ENCODE measurements at regions not wholly inside any gene's neighbourhood (a gene's known extent, or its start where the extent isn't known, plus 50 kb on each side); places are given as distances from the start of the nearest gene placed in this dataset.

DNA sequence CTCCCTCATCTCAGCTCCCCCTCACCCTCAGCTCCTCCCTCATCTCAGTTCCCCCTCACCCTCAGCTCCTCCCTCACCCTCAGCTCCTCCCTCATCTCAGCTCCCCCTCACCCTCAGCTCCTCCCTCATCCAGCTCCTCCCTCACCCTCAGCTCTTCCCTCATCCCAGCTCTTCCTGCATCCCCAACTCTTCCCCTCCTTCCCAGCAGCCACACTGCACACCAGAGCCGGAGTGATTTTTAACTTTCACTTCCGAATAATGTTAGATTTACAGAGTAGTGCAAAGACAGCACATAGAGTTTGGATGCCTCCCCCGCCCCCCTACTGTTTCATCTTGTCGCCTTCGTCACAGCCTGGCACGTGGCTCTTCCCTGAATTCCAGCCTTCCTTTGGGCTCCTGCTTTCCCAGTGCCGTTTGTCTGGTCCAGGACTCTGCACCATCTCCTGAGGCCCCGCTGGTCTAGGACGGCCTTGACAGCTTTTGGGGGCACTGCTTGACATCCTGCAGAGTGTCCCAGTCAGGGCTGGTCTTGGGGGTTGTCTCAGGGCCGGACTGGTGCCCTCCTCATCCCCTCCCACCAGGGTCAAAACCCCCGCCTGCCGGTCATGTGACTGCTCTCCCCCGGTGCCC lies 110.2 kb downstream of the FAM53A start:
- intact Hi-C loops (cut with micrococcal nuclease): no loop called here

DNA sequence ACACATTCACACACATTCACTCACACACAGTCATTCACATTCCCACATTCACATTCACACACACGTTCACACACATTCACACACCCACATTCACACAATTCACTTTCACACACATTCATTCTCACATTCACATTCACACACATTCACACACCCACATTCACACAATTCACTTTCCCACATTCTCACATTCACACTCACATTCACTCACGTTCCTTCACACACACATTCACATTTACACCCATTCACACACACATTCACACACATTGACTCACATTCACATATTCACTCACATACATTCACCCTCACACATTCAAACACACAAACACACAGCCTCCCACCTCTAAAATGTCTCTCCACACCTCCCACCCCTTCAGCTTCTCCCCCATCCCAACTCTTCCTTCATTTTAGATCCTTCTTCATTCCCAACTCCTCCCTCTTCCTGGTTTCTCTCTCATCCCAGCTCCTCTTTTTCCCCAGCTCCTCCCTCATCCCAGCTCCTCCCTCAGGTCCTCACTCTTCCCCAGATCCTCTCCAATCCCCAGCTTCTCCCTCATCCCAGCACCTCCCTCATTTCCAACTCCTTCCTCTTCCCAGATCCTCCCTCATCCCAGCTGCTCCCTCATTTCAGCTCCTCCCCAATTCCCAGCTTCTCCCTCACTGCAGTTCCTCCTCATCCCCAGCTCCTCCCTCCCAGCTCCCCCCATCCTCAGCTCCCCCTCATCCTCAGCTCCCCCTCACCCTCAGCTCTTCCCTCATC lies 111.0 kb downstream of the FAM53A start:
- intact Hi-C loops (cut with micrococcal nuclease): no loop called here

DNA sequence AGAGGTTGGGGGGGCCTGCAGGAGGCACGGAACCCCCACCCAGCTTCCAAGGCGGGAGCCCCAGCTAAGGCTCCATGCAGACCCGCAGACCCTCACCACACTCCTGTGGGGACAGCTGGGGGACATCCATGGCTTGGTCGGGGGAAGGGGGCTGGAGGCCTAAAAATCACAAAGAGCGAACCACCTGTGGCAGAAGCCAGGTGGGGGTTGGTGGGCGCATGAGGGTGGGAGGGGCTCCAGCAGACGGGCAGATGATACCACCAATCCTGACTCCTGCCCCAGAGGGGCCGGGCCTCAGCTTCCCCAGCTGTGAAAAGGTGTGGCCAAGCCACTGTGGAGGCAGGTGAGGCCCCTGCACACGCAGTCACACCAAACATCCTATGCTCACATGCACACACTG lies 111.6 kb downstream of the FAM53A start:
- intact Hi-C loops (cut with micrococcal nuclease): no loop called here

DNA sequence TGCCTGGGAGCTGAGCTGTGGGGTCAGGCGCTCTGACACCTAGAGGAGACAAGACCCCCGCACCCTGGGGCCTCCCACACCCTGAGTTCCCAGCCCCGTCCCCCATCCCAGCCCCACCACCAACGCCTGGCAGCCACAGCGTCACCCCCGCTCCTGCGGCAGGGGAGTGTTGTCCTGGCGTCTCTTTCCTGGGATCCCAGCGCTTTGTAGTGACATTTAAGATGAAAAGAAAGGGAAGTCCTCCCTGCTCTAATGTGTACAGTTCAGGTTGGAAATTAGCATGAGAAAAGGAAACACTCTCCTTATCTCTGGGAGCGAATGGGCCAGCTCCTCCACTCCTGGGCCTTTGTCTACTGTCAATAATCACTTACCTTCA lies 112.1 kb downstream of the FAM53A start:
- intact Hi-C loops (cut with micrococcal nuclease): no loop called here

DNA sequence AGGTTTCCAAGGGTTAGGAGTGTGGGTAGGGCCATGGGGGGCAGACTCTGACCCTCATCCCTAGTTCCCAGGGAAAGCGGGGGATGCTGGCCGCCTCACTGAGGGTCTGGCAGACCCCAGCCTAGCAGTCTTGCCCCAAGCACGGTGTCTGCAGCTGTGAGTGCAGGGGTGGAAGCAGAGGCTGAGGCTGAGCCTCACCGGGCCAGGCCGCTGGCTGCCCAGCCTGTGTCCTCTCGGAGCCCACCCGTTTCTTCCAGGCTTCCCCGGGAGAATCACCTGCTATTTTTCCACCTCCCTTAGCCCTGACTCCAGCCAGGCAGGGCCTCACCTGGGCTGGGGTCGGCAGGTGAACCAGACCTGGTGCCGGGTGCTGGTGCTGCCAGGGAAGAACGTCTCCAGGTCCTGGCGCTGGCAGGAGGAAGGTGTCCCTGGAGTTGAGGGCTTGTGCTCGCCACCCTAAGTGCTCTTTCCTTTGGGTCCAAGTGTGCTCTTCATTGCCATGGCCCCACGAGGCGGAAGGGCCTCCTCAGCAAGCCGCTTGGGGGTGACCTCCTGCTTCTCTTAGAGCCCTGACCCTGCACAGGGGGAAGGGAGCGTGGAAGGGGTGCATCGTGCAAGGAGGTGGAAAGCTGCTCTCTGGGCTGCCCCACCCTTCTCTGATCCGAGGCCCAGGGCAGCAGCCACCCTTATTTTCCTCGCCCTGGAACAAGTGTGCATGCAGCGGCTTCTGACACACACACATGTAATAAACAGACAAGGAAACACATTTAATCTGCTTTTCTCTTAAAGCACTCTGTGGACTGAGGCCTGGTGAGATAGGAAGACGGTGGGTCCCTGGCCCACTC lies 112.7 kb downstream of the FAM53A start:
- intact Hi-C loops (cut with micrococcal nuclease): no loop called here

DNA sequence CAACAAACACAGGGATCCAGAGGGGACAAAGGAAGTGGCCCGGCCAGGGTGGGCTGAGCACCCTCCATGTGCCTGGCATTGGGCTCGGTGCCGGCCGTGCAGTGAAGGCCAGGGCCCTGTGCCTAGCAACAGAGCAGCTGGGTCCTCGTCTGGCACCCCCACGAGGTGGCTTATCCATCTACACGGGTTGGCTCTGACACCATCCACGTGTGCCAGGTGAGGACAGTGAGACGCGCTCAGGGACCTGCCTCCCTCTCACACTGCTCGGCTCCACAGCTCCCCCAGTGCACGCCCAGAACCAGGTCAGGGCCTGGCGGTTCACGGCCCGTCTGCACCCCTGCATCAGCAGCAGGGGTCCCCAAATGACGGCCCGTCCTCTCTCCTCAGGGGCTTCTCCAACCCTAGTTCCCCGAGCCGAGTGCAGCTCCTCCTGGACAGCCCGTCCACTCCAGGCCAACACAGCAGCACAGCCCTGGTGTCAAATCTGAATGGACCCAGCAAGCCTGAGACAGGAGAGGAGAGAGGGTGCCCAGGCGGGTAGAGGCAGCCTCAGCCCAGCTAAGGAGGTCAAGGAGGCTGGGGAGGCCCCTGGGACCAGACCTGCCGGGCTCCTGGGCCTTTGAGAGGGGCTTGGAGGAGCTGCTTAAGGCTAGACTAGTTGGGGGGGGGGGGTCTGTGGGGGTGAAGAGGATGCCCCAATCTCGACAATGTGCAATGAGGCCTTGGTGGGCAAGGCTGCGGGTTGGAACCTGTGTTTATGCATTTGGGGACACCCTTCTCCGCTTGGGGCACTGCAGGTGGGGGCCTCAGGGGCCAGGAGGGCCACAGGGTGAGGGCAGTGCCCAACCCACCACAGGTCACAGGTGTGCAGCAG lies 113.6 kb downstream of the FAM53A start:
- intact Hi-C loops (cut with micrococcal nuclease): no loop called here

DNA sequence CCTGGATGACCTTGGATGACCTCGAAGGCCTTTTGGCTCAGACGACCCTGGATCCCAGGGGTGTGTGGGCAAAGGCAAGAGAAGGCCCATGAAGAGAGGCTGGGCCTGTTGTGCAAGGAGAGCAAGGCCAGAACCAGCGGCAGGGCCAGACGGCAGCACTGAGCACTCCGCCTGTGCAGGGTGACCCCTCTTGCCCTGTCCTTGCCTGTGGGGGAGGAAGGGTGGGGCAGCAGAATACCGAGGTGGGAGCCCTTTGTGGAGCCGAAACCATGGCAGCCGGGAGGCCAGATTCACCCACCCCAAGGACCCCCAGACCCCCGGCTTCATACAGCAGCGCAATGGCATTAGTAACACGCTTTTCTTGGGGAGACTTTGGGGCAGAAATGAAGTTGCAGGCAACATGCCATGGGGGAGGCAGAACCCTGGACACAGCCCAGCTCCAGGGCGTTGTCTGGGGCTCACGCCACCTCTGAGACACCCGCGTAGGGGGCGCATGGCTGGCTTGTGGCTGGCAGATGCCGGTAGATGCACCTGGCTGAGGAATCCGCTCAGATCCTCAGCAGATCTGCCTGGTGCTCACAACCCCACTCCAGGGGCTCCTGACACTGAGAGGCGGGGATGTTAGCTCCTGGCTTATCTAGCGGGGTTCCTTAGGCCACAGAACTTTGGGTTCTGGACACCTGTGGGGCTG lies 114.5 kb downstream of the FAM53A start:
- intact Hi-C loops (cut with micrococcal nuclease): no loop called here

DNA sequence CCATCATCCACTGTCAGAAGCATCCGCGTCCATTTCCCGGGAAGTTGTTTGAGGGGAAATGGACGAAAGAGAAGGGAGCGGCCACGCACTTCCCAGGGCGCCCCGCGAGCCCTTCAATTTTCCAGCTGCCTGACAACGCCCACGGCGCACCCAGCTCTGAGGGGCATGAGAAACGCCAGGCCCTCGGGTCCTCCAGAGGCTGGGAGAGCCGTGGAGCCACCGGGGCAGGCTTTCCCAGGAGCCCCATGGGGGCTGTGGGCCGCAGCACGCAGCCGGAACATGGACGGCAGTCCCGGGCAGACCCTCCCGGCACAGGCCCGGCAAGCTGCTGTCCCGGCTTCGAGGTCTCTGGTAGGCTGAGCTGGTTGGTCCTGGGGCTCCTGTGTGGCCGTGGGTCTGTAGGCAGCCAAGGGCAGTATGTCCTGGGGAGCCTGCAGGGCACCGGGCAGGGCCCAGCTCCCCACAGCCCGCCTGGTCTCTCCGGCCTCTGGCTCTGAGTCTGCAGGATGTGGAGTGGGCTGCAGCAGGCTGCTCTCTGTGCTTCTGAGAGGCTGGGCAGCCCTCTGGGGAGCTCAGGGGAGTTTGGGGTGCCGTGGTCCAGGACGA lies 115.2 kb downstream of the FAM53A start:
- intact Hi-C loops (cut with micrococcal nuclease): no loop called here

DNA sequence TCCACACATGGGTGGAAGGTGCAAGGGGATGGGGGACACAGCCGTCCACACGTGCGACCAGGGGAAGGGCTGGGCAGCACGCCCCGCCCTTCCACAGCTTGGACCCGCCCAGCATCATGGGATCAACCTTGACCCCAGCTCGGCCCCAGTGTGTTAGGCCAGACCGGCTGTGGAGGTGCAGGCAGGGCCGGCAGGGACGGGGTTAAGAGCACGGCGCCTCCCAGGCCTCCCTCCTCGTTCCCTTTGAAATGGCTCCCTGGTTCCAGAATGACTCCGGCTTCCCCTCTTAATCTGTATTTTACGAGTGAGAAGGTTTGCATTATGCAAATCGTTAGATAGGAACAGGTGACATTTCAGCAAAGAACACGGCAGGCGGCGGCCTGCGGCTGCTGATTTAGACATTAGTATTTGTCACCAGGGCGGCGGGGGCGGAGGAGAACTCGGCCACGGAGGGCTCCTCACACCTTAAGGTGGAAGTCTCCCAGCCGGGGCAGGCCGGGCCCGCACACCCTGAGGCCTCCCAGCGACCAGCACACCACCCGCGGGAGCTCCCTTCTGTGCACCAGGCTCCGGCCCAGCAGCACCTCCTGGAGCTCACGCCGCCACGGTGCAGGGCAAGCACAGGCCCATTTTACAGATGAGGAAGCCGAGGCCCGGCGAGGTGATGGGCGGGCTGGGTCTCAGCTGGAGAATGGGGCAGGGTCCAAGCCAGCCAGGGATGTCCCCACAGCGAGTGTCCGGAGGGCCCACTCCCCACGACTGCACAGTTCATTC lies 116.1 kb downstream of the FAM53A start:
- intact Hi-C loops (cut with micrococcal nuclease): no loop called here

DNA sequence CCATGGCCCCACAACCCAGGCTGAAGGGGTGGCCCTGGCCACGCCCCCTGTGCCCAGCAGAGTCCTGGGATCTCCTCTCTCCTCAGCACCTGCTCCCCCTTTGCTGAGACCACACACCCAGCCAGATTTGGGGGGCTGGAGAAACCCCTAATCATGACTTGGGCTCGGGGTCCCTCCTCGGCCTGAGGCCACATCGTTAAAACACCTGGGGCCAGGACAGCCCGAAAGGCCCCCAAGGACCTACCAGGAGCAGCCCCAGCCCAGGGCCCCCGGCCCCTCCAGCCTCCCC lies 116.7 kb downstream of the FAM53A start:
- intact Hi-C loops (cut with micrococcal nuclease): no loop called here

DNA sequence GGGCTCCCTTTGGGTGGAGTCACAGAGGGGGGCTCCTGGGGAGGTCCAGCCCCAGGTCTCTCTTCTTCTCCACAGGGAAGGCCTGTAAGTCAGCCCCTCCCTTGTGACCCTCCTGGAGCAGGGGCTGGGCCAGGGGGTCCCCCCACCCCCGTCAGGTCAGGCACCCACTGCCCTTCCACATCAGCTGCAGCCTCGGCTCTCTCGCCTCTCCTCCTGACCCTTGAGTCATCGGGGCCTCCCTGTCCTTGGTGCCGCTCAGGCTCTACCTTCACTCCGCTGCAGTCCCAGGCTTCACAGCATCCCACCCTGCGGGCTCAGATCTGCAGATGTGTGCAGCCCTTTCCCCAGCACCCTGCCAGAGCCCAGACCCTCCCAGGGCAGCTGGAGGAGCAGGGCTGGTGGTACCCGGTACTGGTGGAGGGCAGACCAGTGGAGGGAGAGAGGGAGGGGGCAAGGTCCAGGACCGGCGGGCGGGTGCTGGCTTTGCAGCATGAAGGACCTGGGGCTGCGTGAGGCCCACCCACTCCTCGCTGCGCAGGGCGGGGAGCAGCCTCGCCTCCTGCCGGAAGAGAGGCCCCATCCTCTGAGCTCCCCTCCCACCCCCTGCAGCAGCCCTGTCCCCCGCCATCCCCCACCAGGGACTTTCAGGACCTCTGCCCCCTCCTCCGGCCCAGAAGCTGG lies 117.1 kb downstream of the FAM53A start:
- intact Hi-C loops (cut with micrococcal nuclease): loop anchor here (1.0 kb wide), 1 partner anchor 12 kb away; no protein-coding TSS in a partner anchor

DNA sequence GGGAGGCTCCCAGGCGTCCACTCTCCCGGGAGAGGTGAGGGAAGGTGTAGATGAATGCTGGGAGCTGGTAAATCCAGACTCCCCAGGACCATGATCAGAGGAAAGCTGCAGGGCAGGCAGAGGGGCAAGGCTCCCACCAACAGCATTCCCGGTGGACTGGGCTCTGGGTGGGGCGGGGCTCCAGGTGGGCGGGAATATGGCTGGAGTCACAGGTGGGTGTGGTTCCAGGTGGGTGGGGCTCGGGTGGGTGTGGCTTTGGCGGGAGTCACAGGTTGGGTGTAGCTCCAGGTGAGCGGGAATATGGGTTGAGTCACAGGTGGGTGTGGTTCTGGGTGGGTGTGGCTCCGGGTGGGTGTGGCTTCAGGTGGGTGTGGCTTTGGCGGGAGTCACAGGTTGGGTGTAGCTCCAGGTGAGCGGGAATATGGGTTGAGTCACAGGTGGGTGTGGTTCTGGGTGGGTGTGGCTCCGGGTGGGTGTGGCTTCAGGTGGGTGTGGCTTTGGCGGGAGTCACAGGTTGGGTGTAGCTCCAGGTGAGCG lies 117.7 kb downstream of the FAM53A start:
- intact Hi-C loops (cut with micrococcal nuclease): loop anchor here (1.0 kb wide), 1 partner anchor 13 kb away; no protein-coding TSS in a partner anchor

DNA sequence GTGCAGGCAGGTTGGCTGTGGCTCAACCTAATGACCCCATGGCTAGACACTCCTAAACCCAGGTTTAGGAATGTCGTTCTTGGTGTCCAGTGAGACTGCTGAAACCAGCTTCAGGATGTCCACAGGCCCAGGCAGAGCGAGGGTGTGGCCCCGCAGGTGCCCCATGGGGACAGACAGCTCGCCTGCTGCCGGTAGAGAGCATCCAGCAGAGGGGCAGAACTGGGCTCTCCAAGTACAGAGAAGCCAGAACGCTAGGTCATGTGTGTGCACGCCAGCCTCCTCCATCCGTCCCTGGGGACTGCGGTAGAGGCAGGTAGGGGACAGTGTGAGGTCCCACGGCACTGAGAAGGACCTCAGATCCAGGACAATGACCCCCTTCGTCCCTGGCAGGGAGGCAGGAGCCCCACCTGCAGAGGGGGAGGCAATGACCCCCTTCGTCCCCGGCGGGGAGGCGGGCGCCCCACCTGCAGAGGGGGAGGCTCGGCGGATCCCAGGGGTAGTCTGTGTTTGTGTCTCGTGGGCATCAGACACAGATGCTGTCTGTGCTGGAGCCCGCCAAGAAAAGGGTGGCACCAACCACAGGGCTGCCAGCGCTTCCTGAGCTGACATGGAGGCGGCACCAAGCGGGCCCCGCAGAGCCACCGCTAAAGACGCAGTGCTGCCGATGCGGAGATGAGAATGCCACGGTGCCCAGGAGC lies 118.4 kb downstream of the FAM53A start:
- intact Hi-C loops (cut with micrococcal nuclease): loop anchor here (1.0 kb wide), 1 partner anchor 14 kb away; no protein-coding TSS in a partner anchor

DNA sequence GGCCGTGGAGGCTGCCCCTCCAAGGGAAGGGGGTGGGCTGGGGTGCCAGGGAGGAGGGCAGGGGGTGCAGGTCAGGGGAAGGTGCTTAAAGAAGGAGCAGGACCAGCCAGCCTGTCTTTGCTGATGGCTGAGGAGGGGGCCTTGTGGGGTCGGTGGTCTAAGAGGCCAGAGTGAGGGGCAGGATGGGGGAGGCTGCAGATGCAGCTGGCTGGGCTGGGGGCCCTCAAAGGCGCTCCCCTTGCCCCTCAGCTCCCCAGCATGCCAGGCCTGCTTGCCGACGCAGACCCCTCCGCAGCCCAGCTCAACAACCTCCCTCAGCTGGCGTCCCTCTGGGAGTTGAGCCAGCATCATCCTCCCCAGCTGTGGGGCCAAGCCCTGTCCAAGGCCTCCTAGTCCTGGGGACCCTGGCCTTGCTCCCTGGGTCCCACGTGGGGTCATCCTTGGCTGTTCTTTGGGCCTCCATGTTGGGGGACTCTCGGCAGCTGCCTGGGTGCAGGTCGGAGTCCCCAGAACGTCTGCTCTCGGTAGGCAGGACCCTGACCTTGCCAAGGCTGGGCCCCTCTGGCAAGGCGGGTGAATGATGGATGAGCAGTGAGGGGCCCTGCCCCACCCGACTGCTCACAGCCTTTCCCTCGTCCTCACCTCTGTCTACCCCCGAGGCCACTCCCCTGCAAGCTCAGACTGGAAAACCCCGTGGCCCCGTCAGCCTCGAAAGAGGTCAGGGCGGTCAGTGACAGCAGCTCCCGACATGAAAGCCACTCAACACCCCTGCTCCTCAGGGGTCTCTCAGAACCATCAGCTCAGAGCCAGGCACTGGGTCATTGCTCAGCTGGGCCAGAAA lies 119.4 kb downstream of the FAM53A start:
- intact Hi-C loops (cut with micrococcal nuclease): no loop called here

DNA sequence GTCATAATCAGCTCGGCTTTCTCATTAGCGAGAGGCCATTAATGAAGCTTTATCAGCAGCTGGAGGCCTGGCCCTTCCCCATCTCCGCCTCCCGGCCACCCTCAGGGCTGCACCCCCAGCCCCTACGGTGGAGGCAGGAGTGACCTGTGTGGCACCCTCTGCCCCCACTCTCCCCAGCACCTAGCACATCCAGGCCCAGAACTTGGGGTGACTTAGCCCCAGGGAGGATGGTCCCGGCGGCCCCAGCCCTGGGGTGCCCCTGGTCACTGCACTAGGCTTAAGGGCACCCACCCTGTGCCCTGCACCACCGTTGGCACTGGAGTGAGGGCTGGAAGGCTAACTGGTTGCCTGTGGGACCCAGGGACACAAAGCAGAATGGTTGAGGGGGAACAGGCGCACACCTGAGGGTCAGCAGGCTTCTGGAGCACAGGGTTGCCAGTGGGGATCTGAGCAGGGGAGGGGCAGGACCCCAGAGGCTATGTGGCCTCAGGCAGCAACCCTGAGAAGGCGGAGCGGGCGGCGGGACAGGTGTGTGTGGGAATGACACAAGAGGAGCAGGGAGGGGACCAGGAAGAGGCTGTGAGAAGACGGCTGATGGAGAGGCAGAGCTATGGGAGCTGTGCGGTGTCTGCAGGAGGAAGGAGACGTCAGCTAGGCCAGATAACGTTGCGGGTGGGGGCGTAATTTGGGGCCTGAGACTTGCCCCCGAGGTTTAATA lies 120.2 kb downstream of the FAM53A start:
- intact Hi-C loops (cut with micrococcal nuclease): no loop called here

DNA sequence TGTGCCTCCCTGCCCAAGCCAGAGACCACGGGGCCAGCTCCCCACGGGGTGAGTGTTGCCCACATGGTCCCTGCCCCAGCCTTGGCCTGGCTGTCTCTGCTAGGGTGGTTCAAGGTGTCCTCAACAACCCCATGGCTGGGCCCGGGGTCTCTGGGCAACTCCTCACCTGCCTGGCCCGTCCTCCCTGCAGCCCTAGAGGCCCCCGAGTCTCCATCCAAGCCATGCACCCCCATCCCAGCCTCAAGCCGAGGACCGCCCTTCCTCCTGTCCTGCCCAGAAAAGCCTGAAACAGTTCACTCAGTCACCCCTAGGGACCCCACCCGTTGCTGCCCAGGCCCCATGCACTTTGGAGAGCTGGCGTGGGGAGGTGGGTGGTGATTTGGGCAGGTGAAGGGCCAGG lies 120.9 kb downstream of the FAM53A start:
- intact Hi-C loops (cut with micrococcal nuclease): no loop called here

DNA sequence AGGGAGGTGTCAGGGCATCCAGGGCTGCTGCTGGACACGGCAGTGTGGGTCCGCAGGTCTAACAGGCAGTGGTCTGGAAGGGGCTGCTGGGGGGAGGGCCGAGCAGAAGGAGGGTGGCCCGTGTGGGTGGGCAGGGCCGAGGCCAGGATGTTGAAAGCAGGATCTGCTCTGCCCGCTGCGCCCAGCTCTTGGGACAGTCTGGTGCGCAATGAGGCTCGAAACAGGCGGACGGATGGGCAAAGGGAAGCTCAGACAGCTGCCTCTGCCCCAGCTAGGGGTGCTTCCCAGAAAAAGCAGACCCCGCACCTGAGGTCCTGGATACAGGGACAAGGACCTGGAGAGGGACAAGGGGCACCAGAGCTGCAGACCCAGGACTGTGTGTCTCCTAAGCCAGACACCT lies 121.3 kb downstream of the FAM53A start:
- intact Hi-C loops (cut with micrococcal nuclease): no loop called here

All from T-helper 1 cell treated with Interleukin-12 subunit alpha and Interleukin-12 subunit beta and Interleukin-4 antibody, amounts not matched to agents 30 ng/mL and 1 ng/mL, for 36 hours (primary cell).